KG1 (cell line): ENCODE measurements at regions not wholly inside any gene's neighbourhood (a gene's known extent, or its start where the extent isn't known, plus 50 kb on each side); places are given as distances from the start of the nearest gene placed in this dataset.

Experiments
- DNase-seq: peaks from one replicate; lab custom pipeline; 2025; lab: John Stamatoyannopoulos, UW

DNA sequence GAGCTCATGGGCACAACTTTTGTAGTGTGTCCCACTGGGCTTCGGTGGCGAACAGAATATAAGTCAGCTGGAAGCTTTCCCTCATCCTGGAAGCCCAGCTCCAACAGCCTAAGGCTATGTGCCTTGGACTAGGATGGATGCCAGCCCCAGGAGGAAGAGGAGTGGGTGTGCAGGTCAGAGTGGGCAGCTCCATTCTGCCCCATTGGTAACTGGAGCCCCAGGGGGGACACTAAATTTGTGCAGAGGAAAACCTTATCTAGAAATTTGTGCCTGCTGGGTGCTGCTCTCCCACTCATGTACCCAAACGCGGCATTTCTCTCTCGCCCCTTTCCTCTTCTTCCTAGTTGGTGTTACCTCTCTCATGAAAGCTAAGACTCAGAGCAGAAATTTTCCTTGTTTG lies 253.9 kb upstream of the MAN1A1 start:
- no peak for DNase-seq

DNA sequence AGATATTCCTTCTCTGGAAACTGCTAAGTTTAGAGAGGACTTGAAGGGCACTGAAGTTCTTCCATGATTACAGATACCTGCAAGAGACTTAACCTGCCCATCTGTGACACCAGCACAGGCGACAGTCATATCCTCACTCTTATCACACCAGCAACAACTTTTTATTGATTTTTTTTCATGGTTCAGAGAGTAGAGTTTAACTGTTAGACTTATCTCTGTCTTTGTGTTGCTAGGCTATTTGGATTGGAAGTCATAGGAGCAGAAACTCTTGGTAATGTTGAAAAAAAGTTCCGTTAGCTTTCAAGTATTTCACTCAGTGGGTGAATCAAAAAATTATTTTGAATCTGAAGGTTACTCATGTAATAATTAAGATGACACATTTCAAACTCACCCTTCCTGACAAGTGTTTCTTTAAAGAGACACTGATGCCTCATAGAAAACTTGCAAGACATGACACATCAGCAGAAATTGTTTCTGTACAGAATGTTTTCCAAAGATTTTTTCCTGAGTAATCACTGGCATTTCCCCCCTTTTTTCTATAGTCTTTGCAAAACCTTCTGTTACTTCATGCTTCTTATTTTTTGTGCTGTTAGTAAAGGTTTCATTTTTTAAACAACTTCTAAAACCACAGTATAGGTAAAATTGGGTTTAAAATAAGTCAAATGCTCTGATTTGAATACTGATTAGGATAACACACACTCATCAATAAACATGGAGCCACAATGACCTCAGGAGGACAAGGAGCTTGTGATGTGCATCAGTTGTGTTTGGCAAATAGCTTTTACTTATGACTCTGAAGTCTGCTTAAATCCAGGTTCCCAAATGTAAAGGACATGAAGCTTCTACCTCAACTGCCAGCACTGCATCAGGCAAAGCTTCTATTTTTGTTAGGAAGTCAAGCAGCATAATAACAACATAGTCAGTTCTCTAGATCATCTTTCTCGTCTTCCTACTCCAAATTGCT lies 252.9 kb upstream of the MAN1A1 start:
- no peak for DNase-seq

DNA sequence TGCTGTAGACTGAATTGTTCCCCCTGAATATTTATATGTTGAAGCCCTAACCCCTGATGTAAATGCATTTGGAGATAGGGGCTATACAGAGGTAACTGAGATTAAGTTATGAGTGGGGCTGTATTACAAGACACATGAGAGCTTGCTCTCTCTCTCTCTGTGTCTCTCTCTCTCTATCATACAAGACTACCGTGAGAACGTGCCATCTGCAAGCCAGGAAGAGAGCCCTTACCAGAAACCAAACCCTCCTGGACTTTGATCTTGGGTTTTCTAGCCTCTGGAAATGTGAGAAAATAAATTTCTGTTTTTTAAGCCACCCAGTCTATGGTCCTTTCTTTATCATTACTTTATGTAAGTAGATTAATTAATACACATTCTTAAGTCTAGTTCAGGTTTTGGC lies 249.3 kb upstream of the MAN1A1 start:
- DNase-seq: no peak

DNA sequence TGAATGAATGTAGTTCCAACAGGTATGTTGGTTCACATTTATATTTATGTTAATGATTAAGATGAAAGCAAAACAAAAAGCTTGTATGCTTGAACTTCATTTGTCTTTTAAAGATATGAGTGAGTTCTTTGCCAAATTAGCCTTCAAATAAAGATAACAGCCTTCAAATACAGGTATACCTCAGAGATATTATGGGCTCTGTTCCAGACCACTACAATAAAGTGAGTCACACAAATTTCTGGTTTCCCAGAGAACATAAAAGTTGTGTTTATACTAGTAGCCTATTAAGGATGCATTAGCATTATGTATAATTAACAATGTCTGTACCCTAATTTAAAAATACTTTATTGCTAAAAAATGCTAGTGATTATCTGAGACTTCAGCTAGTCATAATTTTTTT lies 245.3 kb upstream of the MAN1A1 start:
- no peak for DNase-seq

DNA sequence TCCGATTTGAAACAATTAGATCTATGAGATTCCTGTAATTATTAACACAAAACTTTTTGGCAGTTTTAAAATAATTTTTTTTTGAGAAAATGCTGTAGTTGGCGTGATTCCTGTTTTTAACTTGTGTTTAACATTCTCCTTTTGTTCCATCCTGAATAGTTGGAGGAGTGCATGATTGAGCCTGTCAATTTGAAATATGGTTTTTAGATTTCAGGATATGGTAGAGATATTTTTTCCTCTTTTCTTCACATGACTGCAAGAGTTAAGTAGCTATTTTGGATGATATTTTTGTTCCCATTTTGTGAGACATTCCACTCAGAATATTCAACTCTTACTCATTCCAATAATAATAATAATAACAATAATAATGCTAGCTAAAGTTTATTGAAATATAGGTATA lies 241.7 kb upstream of the MAN1A1 start:
- DNase-seq: no peak

DNA sequence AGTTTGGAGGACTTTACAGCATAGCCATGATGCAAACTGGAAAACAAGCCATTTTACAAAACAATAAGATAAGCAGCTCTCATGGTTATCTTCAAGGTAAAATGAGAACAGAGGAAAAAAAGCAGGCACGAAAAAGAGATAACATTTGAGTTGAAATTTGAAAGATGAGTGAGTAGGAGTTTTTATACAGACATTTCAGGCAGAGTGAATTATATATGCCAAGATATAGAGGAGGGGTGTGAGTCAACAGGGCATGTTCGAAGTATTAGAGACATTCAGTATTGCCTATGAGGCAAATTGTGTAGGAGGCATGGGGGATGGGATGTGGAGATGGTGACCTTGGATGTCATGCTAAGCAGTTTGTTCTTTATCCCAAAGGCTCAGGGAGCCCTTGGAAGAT lies 240.5 kb upstream of the MAN1A1 start:
- DNase-seq: no peak

DNA sequence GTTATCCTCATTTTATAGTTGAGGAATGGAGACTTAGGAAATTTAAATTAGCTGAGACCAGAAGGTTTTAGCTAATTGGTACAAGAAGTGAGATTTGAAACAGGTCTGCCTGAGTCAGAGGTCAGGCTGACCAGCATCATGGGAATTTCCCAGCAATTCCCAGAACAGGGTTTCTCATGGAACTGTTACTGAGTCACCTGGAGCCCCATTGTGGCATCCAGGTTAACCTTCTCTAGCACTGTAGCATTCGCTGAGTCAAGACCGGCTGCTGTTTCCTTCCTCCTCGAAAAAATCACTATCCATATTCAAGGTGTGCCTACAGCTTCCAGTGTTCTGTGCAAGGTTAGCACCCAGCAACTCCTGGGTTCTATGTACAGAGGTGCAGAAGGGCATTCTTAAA lies 238.0 kb upstream of the MAN1A1 start:
- DNase-seq: no peak

DNA sequence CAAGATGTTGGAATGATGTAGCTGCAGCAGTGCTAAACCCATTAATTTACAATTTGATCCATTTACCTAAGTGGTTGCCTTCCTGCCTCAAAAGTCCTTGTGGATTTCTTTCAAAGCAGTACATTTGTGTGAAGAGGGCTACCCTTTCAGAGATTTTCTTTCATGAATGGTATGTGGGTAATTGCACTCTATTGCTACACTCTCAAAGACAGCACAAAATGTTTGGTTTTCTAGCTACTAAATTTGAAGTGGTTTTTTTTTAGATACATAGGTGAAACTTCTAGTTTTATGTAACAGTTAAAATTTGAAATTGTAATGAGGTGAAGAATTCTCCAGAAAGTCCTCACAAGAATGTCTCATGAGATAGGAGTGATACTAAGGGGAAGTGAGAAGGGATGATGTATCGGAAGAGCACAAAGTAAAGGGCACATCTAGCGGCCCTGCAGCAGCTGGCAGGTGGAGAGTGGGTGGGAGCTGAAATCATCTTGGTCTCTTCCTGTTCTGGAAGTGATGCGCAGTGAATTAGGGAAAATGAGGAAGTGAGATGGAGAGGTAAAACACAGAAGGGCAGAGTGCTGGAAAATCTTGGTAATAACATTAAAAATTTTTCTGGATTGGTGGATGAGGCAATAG lies 236.8 kb upstream of the MAN1A1 start:
- DNase-seq: no peak

DNA sequence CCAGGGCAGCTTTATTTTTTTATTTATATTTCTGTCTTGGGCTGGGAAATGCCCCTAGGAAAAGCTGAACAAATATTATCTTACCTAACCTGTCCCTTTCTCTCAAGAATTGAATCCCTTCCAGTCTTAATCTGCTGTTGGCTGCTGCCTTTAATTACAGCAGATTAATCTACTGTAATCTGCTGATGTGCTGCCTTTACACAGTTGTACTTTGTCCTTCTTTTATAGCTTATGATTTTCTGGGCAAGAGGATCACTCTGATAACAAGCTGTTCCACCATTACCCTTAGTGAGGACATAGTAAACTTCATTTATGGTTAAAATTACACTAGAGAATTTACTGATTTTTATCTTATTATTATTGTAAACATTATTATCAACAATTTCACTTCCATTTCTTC lies 234.5 kb upstream of the MAN1A1 start:
- no peak for DNase-seq

DNA sequence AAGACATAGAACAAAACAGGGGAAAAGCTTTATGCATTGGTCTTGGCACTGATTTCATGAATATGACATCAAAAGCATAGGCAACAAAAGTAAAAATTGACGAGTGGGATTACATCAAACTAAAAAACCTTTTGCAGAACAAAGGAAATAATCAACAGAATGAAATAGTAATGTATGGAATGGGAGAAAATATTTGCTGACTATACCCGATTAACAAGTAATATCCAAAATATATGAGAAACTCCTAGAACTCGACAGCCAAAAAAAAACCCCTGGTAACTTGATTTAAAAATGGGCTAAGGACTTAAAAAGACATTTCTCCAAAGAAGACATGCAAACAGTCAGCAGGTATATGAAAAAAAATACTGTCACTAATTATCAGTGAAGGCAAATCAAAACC lies 231.7 kb upstream of the MAN1A1 start:
- no peak for DNase-seq

DNA sequence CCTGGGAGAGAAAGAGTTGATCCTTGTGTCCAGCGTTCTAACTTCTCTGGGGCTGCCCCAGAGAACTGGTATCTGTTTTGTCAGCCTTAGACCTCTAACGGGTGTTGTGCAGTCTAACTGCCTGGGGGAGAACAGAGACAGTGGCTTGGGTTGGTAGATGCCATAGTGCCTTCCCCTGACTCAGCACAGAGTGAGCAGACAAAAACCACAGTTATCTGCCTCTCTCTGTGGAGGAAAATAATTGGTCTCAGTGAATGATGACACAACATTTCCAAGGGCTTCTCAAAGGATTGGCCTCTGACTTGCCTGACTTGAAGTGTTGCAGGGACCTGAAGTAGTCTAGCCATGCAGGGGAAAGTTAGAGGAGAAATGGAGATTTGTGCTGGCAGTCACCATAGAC lies 226.2 kb upstream of the MAN1A1 start:
- no peak for DNase-seq

DNA sequence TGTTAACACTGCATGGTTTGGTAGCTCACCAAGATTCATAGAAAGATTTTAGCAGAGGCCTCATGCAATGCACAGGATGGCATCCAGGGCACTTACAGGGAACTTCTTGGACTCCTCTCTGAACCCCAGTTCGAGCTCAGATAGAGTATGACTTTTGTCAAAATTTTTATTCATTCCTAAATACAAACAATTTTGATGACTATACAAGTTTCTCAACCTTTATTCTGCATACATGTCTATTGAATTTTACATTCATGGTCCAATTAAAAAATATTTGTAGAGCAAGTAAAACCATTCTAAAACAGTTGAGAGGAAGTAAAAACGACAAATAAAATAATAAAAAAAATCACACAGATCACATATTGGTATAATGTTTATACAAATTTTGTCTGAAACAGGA lies 219.0 kb upstream of the MAN1A1 start:
- DNase-seq: no peak

DNA sequence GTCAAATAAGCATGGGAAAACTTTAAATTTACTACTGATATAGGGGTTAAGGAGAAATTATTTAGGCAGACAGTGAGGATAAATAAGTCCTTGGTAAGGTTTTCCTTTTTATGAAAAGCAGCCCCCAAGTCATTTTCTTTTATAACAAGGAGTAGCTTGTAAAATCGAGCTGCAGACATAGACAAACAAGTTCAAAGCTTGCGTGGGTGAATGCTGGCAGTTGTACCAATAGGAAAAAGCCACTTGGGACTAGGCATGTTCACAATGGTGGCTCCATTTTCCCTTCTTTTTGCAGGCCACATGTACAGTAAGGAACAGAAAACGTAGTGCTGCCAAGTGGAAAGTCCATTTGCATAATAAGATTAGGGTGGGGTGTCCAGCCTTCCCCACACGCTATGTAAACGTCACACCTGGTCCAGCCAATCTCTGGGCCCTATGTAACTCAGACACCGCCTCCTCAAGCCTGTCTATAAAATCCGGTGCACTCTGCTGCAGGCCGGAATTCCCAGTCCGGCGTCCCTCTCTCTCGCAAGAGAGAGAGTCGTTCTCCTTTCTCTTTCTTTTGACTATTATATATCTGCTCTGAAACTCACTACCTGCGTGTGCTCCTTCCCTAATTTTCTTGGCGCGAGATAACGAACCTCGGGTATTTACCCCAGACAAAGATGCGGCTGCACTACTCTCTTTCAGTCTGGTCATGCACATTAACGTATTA lies 217.1 kb upstream of the MAN1A1 start:
- DNase-seq: no peak

DNA sequence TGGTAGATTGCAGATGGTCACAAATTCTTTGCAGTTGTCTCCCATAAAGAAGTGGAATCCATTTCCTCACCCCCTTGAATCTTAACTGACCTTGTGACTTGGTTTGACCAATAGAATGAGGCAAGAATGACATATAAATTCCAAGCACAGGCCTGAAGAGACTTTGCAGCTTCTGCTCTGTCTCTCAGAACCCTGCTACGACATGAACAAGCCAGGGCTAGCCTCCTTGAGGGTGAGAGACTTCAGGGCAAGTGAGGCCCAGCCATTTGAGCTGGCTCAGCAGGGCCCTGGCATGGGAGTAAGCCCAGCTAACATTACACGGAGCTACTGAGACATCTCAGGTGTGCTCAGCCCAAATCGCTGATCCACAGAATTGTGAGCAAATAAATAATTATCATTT lies 216.3 kb upstream of the MAN1A1 start:
- no peak for DNase-seq

DNA sequence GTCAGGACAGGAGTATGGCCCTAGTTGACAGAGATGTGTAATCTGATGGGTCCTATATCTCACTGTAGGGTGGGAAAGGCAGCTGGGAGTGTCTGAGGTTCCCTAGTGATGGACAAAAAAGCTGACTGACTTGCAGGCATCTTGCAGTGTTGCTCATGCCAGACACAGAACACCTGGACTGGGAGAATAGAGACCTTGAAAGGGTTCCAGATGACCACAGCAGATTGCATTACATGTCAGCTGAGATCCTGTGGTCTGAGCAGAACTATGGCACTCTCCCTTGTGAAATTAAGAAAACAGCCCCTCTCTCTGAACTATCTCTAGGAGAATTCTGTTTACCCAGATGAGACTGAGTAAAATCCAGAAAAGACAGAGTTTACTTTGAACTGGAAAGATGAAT lies 212.6 kb upstream of the MAN1A1 start:
- DNase-seq: no peak

DNA sequence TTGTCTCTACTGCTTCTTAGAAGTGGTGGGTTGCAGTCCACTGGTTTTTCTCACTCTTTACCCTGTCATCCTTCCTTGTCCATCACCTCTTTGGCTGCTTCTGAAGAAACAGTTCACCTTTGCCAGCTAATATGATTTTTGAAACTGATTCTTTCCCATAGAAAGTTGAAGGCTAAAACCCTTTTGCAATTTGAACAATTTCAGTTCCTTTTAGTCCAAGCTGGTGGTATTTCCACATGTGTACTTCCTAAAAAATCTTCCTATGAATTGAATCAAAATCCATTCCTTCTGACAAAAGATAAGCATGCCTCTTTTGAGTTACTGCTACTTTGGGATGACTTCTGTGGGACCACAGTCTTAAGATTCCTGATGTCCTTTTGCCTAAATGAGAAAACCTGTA lies 210.0 kb upstream of the MAN1A1 start:
- no peak for DNase-seq

DNA sequence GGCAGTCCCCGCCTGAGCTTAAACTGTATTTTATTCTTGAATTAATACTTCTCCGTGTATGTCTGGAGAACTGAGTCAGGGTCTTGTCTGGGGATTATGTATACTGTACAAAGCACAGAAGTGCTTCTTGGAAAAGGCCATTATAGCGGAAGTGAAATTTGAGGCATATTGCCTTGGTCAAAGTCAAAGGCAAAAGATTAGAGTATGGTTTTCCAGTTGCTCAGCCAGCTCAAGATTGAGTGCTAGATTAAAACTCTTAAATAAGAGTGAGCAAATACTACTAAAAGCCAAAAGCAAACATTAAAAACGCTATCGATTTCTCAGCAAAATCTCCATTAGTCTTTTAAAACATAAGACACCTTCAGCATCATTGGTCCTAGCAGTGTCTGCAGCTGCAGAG lies 207.7 kb upstream of the MAN1A1 start:
- no peak for DNase-seq

DNA sequence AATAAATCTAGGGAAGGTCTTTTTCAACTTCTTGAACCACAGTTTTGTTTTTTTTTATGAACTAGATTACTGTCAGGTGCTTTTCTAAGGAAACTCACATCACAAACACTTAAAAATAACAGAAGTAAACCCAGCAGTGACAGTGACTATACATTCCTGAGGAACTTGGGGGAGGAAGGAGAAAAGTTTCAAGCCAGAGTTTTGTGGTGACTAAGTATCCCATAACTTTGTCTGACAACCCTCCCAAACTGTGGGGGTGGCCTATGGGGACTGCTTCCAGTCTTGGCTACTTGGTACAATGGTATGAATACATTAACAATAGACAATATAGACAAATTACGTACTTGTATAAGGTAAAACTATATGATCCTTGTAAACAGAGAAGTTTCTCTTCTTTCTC lies 202.5 kb upstream of the MAN1A1 start:
- DNase-seq: no peak

DNA sequence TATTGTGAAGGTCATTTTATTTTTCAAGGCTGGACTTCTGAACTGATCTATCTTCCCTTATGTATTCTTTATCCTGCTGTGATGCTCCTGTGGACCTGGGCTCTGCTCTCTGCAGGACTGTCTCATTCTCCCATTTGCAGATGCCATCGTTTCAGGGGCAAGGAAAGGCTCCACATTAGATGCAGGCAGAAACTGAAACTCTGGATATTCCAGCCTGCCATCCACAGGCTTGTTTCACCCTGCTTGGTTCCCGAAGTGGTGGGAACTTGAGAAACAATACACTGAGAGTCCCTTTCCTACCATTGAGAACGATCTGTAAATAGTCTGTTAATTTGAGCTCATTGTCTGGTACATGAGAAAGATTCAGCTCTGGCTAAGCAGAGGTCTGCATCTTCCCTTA lies 197.5 kb upstream of the MAN1A1 start:
- no peak for DNase-seq

DNA sequence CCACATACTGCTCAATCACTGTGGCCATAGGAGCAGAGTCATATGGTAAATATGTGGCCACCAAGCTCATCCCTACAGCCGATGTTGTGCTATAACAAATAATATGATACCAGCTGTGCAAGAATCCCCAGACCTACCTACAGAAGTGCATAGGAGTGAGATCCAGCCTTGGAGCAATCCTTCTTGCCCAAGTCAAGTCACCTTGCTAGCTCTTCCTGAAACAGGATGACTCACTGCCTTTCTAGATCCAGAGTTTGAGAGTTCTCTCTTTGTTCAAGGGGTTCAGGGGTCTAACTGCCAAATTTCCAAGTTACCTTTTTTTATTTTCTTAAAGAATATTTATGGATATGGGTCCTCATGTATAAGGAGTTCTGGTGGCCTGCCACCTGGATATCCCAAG lies 195.7 kb upstream of the MAN1A1 start:
- no peak for DNase-seq

DNA sequence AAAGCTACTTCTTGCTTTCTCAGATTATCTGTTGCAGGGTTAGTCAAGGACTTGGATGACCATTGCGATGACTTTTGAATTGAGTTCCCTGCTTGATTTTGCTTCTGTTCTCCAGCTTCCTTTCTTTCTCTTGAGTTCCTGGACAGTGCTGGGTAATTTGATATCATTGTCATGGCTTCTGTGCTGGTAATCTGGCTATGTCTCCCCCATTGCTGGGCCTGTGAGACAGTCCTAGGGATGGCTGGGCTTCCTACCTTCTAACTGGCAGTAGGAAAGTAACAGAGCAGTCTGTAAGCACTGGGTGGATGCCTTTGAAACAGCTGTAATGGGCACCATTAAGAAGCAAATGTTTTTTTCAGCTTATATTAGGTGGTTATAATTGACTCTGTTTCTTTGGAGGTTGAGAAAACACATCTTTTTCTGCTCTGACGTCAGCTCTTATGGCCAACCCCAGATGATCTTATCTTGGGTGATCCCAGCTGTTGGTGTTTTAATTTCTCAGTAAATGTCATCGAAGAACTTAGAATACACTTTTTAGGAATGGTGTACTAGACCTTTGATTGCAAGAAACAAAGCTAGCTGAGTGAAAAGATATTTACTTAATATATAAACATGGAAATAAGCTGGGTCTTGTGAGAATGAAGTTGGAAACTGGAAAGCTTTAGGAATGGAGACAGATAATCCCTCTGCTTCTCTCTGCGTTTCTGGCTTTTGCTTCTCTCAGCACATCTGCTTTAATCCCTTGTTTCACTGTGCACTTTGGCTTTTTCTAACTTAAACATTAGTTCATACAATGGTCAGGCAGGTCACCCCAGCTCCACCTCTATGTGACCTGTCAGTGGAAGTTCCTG lies 195.0 kb upstream of the MAN1A1 start:
- no peak for DNase-seq

DNA sequence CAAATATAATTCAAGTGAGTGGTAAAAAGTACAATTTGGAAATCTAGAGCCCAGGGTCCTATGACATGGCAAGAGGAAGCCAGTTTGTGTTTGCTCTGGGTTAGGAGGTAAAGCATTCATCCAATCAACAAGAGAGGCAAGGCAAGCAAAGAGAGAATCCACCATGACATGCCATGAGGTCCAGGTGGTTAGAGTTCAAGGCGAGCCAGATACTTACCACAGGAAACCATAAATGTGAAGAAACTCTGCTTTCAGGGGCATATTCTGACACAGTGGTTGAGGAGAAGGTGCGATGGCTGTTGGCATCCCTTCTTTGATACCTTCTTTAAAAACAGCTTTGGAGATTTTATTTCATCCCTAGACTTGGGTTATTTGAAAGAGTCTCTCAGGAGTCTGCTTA lies 193.8 kb upstream of the MAN1A1 start:
- no peak for DNase-seq
